Neural crest cell (in vitro differentiated cells): ENCODE measurements at regions not wholly inside any gene's neighbourhood (a gene's known extent, or its start where the extent isn't known, plus 50 kb on each side); places are given as distances from the start of the nearest gene placed in this dataset.

Source experiments
- DNase-seq: peaks from one replicate; pipeline ENCODE4 v3.0.0; 2021; ENCODE audit warnings: low read depth, mixed read lengths, low spot score
- H3K27ac Mint-ChIP-seq: one replicate; pipeline ENCODE4 v1.8.0; 2021; ENCODE audit warnings: mild to moderate bottlenecking, mixed read lengths; ENCODE audit not compliant: unreplicated experiment
- H3K27me3 Mint-ChIP-seq: 2 replicates; pipeline ENCODE4 v1.8.0; 2021; ENCODE audit warnings: low read depth, mild to moderate bottlenecking, mixed read lengths
- H3K36me3 Mint-ChIP-seq: 2 replicates; pipeline ENCODE4 v1.8.0; 2021; ENCODE audit warnings: low read depth, mild to moderate bottlenecking, mixed read lengths
- H3K4me1 Mint-ChIP-seq: 2 replicates; pipeline ENCODE4 v1.8.0; 2021; ENCODE audit warnings: mixed read lengths
- H3K4me3 Mint-ChIP-seq: one replicate; pipeline ENCODE4 v1.8.0; 2021; ENCODE audit warnings: mild to moderate bottlenecking, mixed read lengths
- H3K9me3 Mint-ChIP-seq: 2 replicates; pipeline ENCODE4 v1.8.0; 2021; ENCODE audit warnings: mixed read lengths
- CTCF ChIP-seq: fragments of 200-600 bp; sonication (generic); conservative IDR thresholded peaks from 2 replicates; pipeline ENCODE4 v1.5.0; 2021; ENCODE audit warnings: antibody characterized with exemption, mild to moderate bottlenecking

- H3K36me3 Mint-ChIP-seq = no peaks in the 10 kb centered on the region
- no peak for TF ChIP-seq CTCF
- no peaks in the 10 kb centered on the region for H3K27me3 Mint-ChIP-seq
- H3K4me1 Mint-ChIP-seq = peaks cover 14% of the 10 kb centered on the region
- H3K4me3 Mint-ChIP-seq = no peak overlapping the region
- DNase-seq = no peak
- H3K27ac Mint-ChIP-seq = no peak overlapping the region
- H3K9me3 Mint-ChIP-seq = peaks cover 2% of the 10 kb centered on the region
Observed at GRCh38 chr13:73911361-73911760, 222.8 kb downstream of the KLF12 start.

- H3K27ac Mint-ChIP-seq = no peak overlapping the region
- H3K4me1 Mint-ChIP-seq = peaks cover 14% of the 10 kb centered on the region
- no peak overlapping the region for H3K4me3 Mint-ChIP-seq
- DNase-seq = no peak
- TF ChIP-seq CTCF = no peak
- no peaks in the 10 kb centered on the region for H3K36me3 Mint-ChIP-seq
- H3K27me3 Mint-ChIP-seq = no peaks in the 10 kb centered on the region
- peaks cover 2% of the 10 kb centered on the region for H3K9me3 Mint-ChIP-seq
Observed at GRCh38 chr13:73910733-73911132, 223.5 kb downstream of the KLF12 start.

- no peak overlapping the region for H3K27ac Mint-ChIP-seq
- H3K4me1 Mint-ChIP-seq = peaks cover 14% of the 10 kb centered on the region
- peaks cover 2% of the 10 kb centered on the region for H3K9me3 Mint-ChIP-seq
- no peak overlapping the region for H3K4me3 Mint-ChIP-seq
- no peak for DNase-seq
- H3K27me3 Mint-ChIP-seq = no peaks in the 10 kb centered on the region
- no peaks in the 10 kb centered on the region for H3K36me3 Mint-ChIP-seq
- TF ChIP-seq CTCF = no peak
Observed at GRCh38 chr13:73908809-73909208, 225.4 kb downstream of the KLF12 start.

GRCh38 chr13:73904625-73905024, 229.6 kb downstream of the KLF12 start:
- Mint-ChIP-seq H3K9me3 (peaks cover 2% of the 10 kb centered on the region), H3K4me3 (no peak overlapping the region), H3K36me3 (no peaks in the 10 kb centered on the region), H3K27ac (no peak overlapping the region), H3K4me1 (no peaks in the 10 kb centered on the region), H3K27me3 (no peaks in the 10 kb centered on the region)
- no peak for TF ChIP-seq CTCF
- DNase-seq = no peak

- DNase-seq = no peak
- H3K4me1 Mint-ChIP-seq = no peaks in the 10 kb centered on the region
- TF ChIP-seq CTCF = no peak
Observed at GRCh38 chr13:73903561-73903960, 230.6 kb downstream of the KLF12 start.

GRCh38 chr13:73902847-73903246, 231.4 kb downstream of the KLF12 start:
- DNase-seq = no peak
- no peaks in the 10 kb centered on the region for H3K4me1 Mint-ChIP-seq
- no peaks in the 10 kb centered on the region for H3K27me3 Mint-ChIP-seq
- no peaks in the 10 kb centered on the region for H3K36me3 Mint-ChIP-seq
- H3K27ac Mint-ChIP-seq = no peak overlapping the region
- H3K4me3 Mint-ChIP-seq = no peak overlapping the region
- no peak for TF ChIP-seq CTCF
- H3K9me3 Mint-ChIP-seq = no peaks in the 10 kb centered on the region

More at GRCh38 chr13:73903561-73903960, 230.6 kb downstream of the KLF12 start:
- H3K27ac Mint-ChIP-seq = no peak overlapping the region
- H3K9me3 Mint-ChIP-seq = no peaks in the 10 kb centered on the region
- no peak overlapping the region for H3K4me3 Mint-ChIP-seq
- H3K36me3 Mint-ChIP-seq = no peaks in the 10 kb centered on the region
- H3K27me3 Mint-ChIP-seq = no peaks in the 10 kb centered on the region
